NCI-H1417 treated with DMSO at 0.1 percent for 48 hours (cell line): ENCODE measurements at regions not wholly inside any gene's neighbourhood (a gene's known extent, or its start where the extent isn't known, plus 50 kb on each side); places are given as distances from the start of the nearest gene placed in this dataset.

ENCODE experiments used
- DNase-seq: peaks from one replicate; lab custom pipeline; 2025; lab: John Stamatoyannopoulos, UW

- no peak for DNase-seq
These were observed 447.7 kb upstream of the CDH4 start for GRCh38 chr20:60804240-60804917.

GRCh38 chr20:60804918-60805630, 447.0 kb upstream of the CDH4 start:
- DNase-seq: no peak

- no peak for DNase-seq
These were observed 445.7 kb upstream of the CDH4 start for GRCh38 chr20:60806354-60806753.

- DNase-seq: no peak
These were observed 445.2 kb upstream of the CDH4 start for GRCh38 chr20:60806824-60807223.

GRCh38 chr20:60808003-60808672, 443.9 kb upstream of the CDH4 start:
- DNase-seq: no peak

- DNase-seq: no peak
These were observed 443.4 kb upstream of the CDH4 start for GRCh38 chr20:60808701-60809100.

GRCh38 chr20:60810561-60810960, 441.5 kb upstream of the CDH4 start:
- DNase-seq: no peak

GRCh38 chr20:60812561-60812960, 439.5 kb upstream of the CDH4 start:
- DNase-seq: no peak

GRCh38 chr20:60813066-60813465, 439.0 kb upstream of the CDH4 start:
- no peak for DNase-seq

- DNase-seq: no peak
These were observed 436.4 kb upstream of the CDH4 start for GRCh38 chr20:60815656-60816055.

GRCh38 chr20:60816901-60817300, 435.2 kb upstream of the CDH4 start:
- no peak for DNase-seq

- no peak for DNase-seq
These were observed 434.2 kb upstream of the CDH4 start for GRCh38 chr20:60817891-60818290.

- DNase-seq: no peak
These were observed 432.6 kb upstream of the CDH4 start for GRCh38 chr20:60819511-60819910.

- DNase-seq: no peak
These were observed 431.9 kb upstream of the CDH4 start for GRCh38 chr20:60820149-60820548.

- DNase-seq: no peak
These were observed 431.1 kb upstream of the CDH4 start for GRCh38 chr20:60820918-60821317.

- DNase-seq: no peak
These were observed 429.1 kb upstream of the CDH4 start for GRCh38 chr20:60822699-60823607.

GRCh38 chr20:60835876-60836275, 416.2 kb upstream of the CDH4 start:
- DNase-seq: no peak

GRCh38 chr20:60837173-60837770, 414.8 kb upstream of the CDH4 start:
- no peak for DNase-seq

GRCh38 chr20:60838297-60838696, 413.8 kb upstream of the CDH4 start:
- DNase-seq: no peak

- DNase-seq: no peak
These were observed 411.1 kb upstream of the CDH4 start for GRCh38 chr20:60840971-60841370.

- no peak for DNase-seq
These were observed 406.9 kb upstream of the CDH4 start for GRCh38 chr20:60845146-60845545.
